ENCODE measurements at regions not wholly inside any gene's neighbourhood (a gene's known extent, or its start where the extent isn't known, plus 50 kb on each side); places are given as distances from the start of the nearest gene placed in this dataset.
A peak's percentile ranks its signal among the peaks of the same experiment; 100 is the strongest.

GRCh38 chr2:42957109-42957860 lies 164.9 kb upstream of the HAAO start:
- TF ChIP-seq CTCF (IDR thresholded peaks at IDR 0.05) = no peak
- WGBS, 2 donors = 80 to 82% methylated on average over 11 of the region's 11 CpGs
- ATAC-seq (peak in 2 of 4 donors; percentile 22 to 41), DNase-seq (no peak), FAIRE-seq (no peak)
- intact Hi-C loops (cut with DNase I) = no loop called here
- no peak overlapping the region for H3K4me3 ChIP-seq
- no peaks in the 10 kb centered on the region for H3K36me3 ChIP-seq
- H3K9me3 ChIP-seq = no peaks in the 10 kb centered on the region
- H3K4me1 ChIP-seq = peaks cover 0 to 10% (median 0%) of the 10 kb centered on the region in 3 donors
- no peaks in the 10 kb centered on the region for H3K27me3 ChIP-seq
- H3K27ac ChIP-seq = peak overlapping the region in 2 of 4 donors; percentile 15 to 18

- no peak for ATAC-seq
- TF ChIP-seq CTCF (IDR thresholded peaks at IDR 0.05) = no peak
- no peaks in the 10 kb centered on the region for H3K9me3 ChIP-seq
- FAIRE-seq = no peak
- no peaks in the 10 kb centered on the region for H3K27me3 ChIP-seq
- DNase-seq = no peak
- peaks cover 0 to 4% (median under 1%) of the 10 kb centered on the region in 3 donors for H3K4me1 ChIP-seq
- H3K27ac ChIP-seq = no peak overlapping the region
- intact Hi-C loops (cut with DNase I) = no loop called here
- 80 to 87% methylated on average over 13 of the region's 13 CpGs for WGBS, 2 donors
- no peak overlapping the region for H3K4me3 ChIP-seq
- H3K36me3 ChIP-seq = no peaks in the 10 kb centered on the region
Measured at GRCh38 chr2:42954227-42954962, 162.0 kb upstream of the HAAO start.

- Histone ChIP-seq H3K27me3 (no peaks in the 10 kb centered on the region), H3K4me3 (no peak overlapping the region), H3K9me3 (no peaks in the 10 kb centered on the region), H3K4me1 (peaks cover 0 to 6% (median 0%) of the 10 kb centered on the region in 3 donors), H3K27ac (no peak overlapping the region), H3K36me3 (no peaks in the 10 kb centered on the region)
- WGBS, 2 donors = 89% methylated on average over 7 of the region's 7 CpGs
- intact Hi-C loops (cut with DNase I) = no loop called here
- DNase-seq = no peak
- ATAC-seq = no peak
- TF ChIP-seq CTCF (IDR thresholded peaks at IDR 0.05) = no peak
- FAIRE-seq = no peak
Measured at GRCh38 chr2:42953216-42953615, 160.8 kb upstream of the HAAO start.

GRCh38 chr2:42951263-42951938 lies 159.0 kb upstream of the HAAO start:
- Histone ChIP-seq H3K27ac (no peak overlapping the region), H3K27me3 (no peaks in the 10 kb centered on the region), H3K36me3 (no peaks in the 10 kb centered on the region), H3K4me1 (peaks cover 0 to 6% (median 3%) of the 10 kb centered on the region in 3 donors), H3K4me3 (no peak overlapping the region), H3K9me3 (no peaks in the 10 kb centered on the region)
- FAIRE-seq (no peak), ATAC-seq (no peak), DNase-seq (no peak)
- WGBS, 2 donors = 81% methylated on average over 8 of the region's 8 CpGs
- TF ChIP-seq CTCF (IDR thresholded peaks at IDR 0.05) = no peak
- intact Hi-C loops (cut with DNase I) = no loop called here

Measured in pancreas (tissue), 10 donors.